ENCODE measurements at regions not wholly inside any gene's neighbourhood (a gene's known extent, or its start where the extent isn't known, plus 50 kb on each side); places are given as distances from the start of the nearest gene placed in this dataset.

DNA sequence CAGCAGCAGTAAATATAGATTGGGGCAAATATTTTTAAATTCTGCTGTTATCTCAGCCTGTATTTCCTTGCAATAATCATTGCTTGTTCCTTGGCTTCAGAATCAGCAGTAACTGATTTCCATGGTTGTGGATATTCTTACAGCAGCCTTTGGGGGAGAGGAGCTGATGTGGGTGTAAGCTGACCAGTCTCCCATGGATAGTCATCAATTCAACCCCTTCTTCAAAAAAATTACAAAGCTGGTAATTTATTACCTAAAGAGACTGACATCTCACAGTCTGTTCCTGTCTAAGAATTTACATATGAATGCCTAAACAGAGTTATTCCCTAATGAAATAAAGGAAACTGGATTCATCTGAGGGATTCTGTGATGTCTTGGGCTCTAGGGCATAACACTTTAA is 103.1 kb upstream of the CABCOCO1 start:
- Mint-ChIP-seq H3K4me1 (ENCODE audit: low read depth, unreplicated experiment) (no peaks in the 10 kb centered on the region), H3K9me3 (ENCODE audit: unreplicated experiment) (no peaks in the 10 kb centered on the region), H3K27me3 (ENCODE audit: low read depth, unreplicated experiment) (no peaks in the 10 kb centered on the region), H3K4me3 (ENCODE audit: unreplicated experiment) (no peak overlapping the region), H3K36me3 (ENCODE audit: low read depth, unreplicated experiment) (no peaks in the 10 kb centered on the region), H3K27ac (ENCODE audit: unreplicated experiment) (no peak overlapping the region)
- no peak for DNase-seq (ENCODE audit: low read depth)
- H3K9ac ChIP-seq (ENCODE audit: low read length) = no peak overlapping the region
- H3K79me2 ChIP-seq (ENCODE audit: insufficient read depth, low read length) = no peaks in the 10 kb centered on the region
- no peak for FAIRE-seq
- H3K4me3 ChIP-seq (ENCODE audit: insufficient read depth, low read depth, low read length) = no peak overlapping the region
- H3K4me1 ChIP-seq (ENCODE audit: insufficient read depth, low read length) = no peaks in the 10 kb centered on the region
- TF ChIP-seq EZH2 (IDR thresholded peaks at IDR 0.05; ENCODE audit: insufficient read depth, low read length) = no peak
- TF ChIP-seq CTCF (IDR thresholded peaks at IDR 0.05; ENCODE audit: insufficient read depth, low read depth, low read length) = no peak
- no peak overlapping the region for H3K4me2 ChIP-seq (ENCODE audit: low read length)
- H3K27ac ChIP-seq (ENCODE audit: low read depth, low read length) = no peak overlapping the region
- H4K20me1 ChIP-seq (ENCODE audit: insufficient read depth, low read length) = no peaks in the 10 kb centered on the region
- no peak overlapping the region for H2AFZ ChIP-seq (ENCODE audit: low read depth, low read length)
- H3K27me3 ChIP-seq (ENCODE audit: insufficient read depth, low read length) = no peaks in the 10 kb centered on the region
- no peaks in the 10 kb centered on the region for H3K36me3 ChIP-seq (ENCODE audit: insufficient read depth, low read length)
- H3K9me3 ChIP-seq (ENCODE audit: insufficient read depth, low read depth, low read length) = no peaks in the 10 kb centered on the region

DNA sequence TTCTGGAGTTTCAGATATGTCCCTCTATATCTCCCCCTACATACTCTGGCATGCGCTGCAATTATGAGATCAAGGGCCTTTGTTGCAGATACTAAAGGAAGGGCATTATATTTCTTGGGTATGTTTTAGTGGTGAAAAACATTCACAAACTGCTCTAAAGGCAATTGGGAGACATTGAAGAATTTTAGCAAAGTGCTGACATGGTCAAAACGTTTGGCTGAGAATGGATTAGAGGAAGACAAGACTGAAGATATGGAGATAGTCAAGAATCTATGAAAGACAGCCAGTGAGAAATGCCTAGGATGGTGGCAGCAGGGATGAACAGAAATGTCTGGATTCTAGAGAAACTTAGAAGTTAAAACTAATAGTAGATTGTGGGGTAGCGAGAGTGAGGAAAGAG is 104.5 kb upstream of the CABCOCO1 start:
- Histone ChIP-seq H3K27ac (ENCODE audit: low read depth, low read length) (no peak overlapping the region), H3K27me3 (ENCODE audit: insufficient read depth, low read length) (no peaks in the 10 kb centered on the region), H3K4me1 (ENCODE audit: insufficient read depth, low read length) (no peaks in the 10 kb centered on the region), H3K4me3 (ENCODE audit: insufficient read depth, low read depth, low read length) (no peak overlapping the region), H3K9ac (ENCODE audit: low read length) (no peak overlapping the region), H4K20me1 (ENCODE audit: insufficient read depth, low read length) (no peaks in the 10 kb centered on the region), H3K79me2 (ENCODE audit: insufficient read depth, low read length) (no peaks in the 10 kb centered on the region), H3K9me3 (ENCODE audit: insufficient read depth, low read depth, low read length) (no peaks in the 10 kb centered on the region), H2AFZ (ENCODE audit: low read depth, low read length) (no peak overlapping the region), H3K4me2 (ENCODE audit: low read length) (no peak overlapping the region), H3K36me3 (ENCODE audit: insufficient read depth, low read length) (no peaks in the 10 kb centered on the region)
- Mint-ChIP-seq H3K4me3 (ENCODE audit: unreplicated experiment) (no peak overlapping the region), H3K27ac (ENCODE audit: unreplicated experiment) (no peak overlapping the region), H3K27me3 (ENCODE audit: low read depth, unreplicated experiment) (no peaks in the 10 kb centered on the region), H3K9me3 (ENCODE audit: unreplicated experiment) (no peaks in the 10 kb centered on the region), H3K36me3 (ENCODE audit: low read depth, unreplicated experiment) (no peaks in the 10 kb centered on the region), H3K4me1 (ENCODE audit: low read depth, unreplicated experiment) (no peaks in the 10 kb centered on the region)
- FAIRE-seq (no peak), DNase-seq (ENCODE audit: low read depth) (no peak)
- no peak for TF ChIP-seq EZH2 (IDR thresholded peaks at IDR 0.05; ENCODE audit: insufficient read depth, low read length)

DNA sequence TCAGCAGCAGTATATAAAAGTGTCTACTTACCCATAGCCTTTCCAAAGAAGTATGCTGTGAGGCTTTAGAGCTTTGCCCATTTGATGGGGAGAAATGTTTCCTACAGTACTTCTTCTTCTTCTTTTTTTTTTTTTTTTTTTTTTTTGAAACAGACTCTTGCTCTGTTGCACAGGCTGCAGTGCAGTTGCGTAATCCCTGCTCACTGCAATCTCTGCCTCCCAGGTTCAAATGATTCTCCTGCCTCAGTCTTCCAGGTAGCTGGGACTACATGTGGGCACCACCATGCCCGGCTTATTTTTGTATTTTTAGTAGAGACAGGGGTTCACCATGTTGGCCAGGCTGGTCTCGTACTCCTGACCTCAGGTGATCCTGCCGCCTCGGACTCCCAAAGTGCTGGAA is 101.7 kb upstream of the TMEM26 start:
- no peaks in the 10 kb centered on the region for H3K4me1 Mint-ChIP-seq (ENCODE audit: low read depth, unreplicated experiment)
- H3K4me3 ChIP-seq (ENCODE audit: insufficient read depth, low read depth, low read length) = no peak overlapping the region
- FAIRE-seq (no peak), DNase-seq (ENCODE audit: low read depth) (no peak)
- H3K27me3 ChIP-seq (ENCODE audit: insufficient read depth, low read length) = no peaks in the 10 kb centered on the region
- no peak overlapping the region for H3K27ac Mint-ChIP-seq (ENCODE audit: unreplicated experiment)
- TF ChIP-seq EZH2 (IDR thresholded peaks at IDR 0.05; ENCODE audit: insufficient read depth, low read length) (no peak), CTCF (IDR thresholded peaks at IDR 0.05; ENCODE audit: insufficient read depth, low read depth, low read length) (no peak)
- H3K79me2 ChIP-seq (ENCODE audit: insufficient read depth, low read length) = no peaks in the 10 kb centered on the region
- no peak overlapping the region for H3K4me2 ChIP-seq (ENCODE audit: low read length)
- H3K36me3 ChIP-seq (ENCODE audit: insufficient read depth, low read length) = no peaks in the 10 kb centered on the region
- no peak overlapping the region for H2AFZ ChIP-seq (ENCODE audit: low read depth, low read length)
- no peaks in the 10 kb centered on the region for H4K20me1 ChIP-seq (ENCODE audit: insufficient read depth, low read length)
- H3K4me1 ChIP-seq (ENCODE audit: insufficient read depth, low read length) = no peaks in the 10 kb centered on the region
- no peaks in the 10 kb centered on the region for H3K36me3 Mint-ChIP-seq (ENCODE audit: low read depth, unreplicated experiment)
- peaks cover 2% of the 10 kb centered on the region for H3K9me3 Mint-ChIP-seq (ENCODE audit: unreplicated experiment)
- H3K4me3 Mint-ChIP-seq (ENCODE audit: unreplicated experiment) = no peak overlapping the region
- no peak overlapping the region for H3K9ac ChIP-seq (ENCODE audit: low read length)
- no peaks in the 10 kb centered on the region for H3K9me3 ChIP-seq (ENCODE audit: insufficient read depth, low read depth, low read length)
- H3K27me3 Mint-ChIP-seq (ENCODE audit: low read depth, unreplicated experiment) = no peaks in the 10 kb centered on the region
- H3K27ac ChIP-seq (ENCODE audit: low read depth, low read length) = no peak overlapping the region

Measured in astrocyte (in vitro differentiated cells and primary cell).